ENCODE measurements at regions not wholly inside any gene's neighbourhood (a gene's known extent, or its start where the extent isn't known, plus 50 kb on each side); places are given as distances from the start of the nearest gene placed in this dataset.

DNA sequence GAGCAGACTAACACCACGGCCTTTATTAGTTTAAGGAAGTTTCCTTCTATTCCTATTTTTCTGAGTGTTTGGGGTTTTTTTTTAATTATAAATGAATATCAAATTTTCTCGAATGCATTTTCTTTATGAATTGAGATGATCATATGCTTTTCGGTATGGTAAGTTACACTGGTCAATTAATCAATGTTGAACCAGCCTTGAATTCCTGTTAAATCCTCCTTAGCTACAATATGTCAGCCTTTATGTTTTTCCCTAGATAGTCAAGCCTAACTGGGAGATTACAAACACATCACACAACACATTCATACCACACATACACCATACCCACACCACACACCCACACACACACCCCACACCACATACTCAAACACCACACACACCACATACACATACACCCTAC lies 247.6 kb downstream of the BRD1 start:
- no peak for DNase-seq

GRCh38 chr22:49577168-49578060 lies 250.3 kb downstream of the BRD1 start:
- no peak for DNase-seq

- no peak for DNase-seq
These were observed 251.2 kb downstream of the BRD1 start for GRCh38 chr22:49576241-49577141.

GRCh38 chr22:49575703-49576081 lies 252.0 kb downstream of the BRD1 start:
- DNase-seq = no peak

GRCh38 chr22:49574881-49575702 lies 252.6 kb downstream of the BRD1 start:
- DNase-seq = no peak

GRCh38 chr22:49574205-49574880 lies 253.3 kb downstream of the BRD1 start:
- DNase-seq = no peak

DNA sequence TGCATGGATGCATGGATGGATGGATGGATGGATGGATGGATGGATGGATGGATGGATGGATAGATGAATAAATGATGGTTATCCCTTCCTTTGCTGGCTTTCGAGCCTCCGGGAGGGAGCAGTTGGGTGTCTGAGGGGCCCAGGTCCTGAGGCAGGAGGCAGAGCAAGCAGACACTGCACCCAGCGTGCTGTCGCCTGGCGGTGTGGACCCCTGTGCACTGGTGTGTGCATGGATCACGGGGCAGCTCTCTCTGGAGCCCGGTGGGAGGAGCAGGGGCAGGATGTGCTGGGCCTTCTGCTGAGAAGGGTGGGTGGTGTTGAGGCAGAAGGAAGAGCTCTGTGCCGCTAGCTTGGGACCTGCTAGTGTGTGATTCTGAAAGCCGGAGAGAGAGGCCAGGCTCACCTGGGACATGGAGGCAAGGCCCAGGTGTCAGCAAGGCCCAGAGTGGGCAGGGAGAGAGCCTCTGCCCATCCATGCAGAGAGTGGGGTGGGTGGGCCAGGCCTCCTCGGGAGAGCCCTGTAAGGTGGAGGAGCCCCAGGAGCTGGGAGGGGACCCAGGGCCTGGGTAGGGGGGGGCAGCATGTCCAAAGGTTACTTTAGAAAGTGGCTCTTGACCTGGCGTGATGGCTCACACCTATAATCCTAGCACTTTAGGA lies 254.4 kb downstream of the BRD1 start:
- DNase-seq = no peak

GRCh38 chr22:49571326-49571725 lies 256.3 kb downstream of the BRD1 start:
- no peak for DNase-seq

DNA sequence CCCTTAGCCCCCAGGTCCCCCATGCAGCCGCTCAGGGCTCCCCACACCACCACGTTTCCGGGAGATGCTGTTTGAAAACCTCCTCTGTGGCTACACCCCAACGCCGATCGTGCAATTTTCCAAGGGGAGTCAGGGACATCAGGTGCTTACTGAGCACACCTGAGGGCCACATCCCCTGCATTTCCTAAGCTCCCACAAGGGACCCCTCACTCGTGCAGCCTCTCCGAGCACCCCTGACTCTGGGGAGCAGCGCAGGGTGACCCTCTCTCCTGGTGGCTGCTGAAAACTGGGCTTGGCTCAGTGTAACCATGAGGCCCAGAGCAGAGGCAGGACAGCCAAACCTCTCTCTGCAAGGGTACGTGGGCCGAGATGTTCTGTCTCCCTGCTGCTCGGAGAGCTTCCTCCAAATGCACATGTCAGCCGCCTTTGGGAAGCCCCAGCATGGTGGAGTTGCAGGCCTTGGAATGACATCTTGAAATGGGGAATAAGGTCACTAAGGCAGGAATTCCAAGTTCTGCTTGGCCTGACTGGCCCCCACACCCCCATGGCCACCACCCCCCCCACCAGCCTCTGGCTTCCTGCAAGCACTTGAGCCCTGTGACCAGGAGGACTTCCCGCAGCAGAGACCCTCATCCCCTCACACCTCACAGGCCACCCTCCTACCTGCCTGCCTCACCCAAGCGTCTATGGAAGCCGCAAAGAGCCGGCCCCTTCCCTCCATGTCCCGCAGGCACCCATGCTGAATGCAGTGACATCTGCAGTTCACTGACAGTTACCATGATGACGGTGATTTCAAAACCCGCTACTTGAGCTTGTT lies 257.4 kb downstream of the BRD1 start:
- DNase-seq = no peak

DNA sequence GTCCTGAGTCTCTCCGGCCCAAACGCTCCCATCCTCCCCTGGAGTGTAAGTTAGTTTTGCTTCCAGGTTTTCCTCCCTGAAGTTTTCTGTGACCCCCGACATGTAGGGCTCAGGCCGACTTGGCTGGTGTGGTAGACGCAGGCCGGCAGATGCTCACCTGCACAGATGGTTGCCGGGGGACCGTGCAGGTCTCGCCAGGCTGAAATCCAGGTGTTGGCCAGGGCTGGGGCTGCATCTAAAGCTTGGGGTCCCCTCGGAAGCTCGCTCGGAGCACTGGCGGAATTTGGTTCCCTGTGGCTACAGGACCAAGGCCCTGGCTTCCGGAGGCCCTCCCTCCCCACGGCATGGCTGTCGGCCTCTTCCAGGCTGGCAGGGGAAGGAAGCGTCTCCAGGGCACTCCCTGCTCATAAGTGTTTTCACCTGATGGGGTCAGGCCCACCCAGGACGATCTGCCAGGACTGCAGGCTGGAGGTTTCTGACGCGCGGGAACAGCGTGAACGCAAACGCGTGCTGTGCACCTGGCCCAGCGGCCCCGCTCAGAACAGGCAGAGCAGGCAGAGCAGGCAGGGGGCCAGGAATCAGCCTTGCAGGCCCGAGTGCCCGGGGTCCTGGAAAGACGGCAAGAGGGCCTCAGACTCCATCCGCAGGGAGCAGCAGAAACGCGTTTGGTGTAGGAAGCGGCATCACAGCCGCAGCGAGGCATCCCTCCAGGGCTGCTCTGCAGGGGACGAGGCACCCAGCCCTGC lies 258.2 kb downstream of the BRD1 start:
- no peak for DNase-seq

GRCh38 chr22:49568751-49569285 lies 258.9 kb downstream of the BRD1 start:
- no peak for DNase-seq

DNA sequence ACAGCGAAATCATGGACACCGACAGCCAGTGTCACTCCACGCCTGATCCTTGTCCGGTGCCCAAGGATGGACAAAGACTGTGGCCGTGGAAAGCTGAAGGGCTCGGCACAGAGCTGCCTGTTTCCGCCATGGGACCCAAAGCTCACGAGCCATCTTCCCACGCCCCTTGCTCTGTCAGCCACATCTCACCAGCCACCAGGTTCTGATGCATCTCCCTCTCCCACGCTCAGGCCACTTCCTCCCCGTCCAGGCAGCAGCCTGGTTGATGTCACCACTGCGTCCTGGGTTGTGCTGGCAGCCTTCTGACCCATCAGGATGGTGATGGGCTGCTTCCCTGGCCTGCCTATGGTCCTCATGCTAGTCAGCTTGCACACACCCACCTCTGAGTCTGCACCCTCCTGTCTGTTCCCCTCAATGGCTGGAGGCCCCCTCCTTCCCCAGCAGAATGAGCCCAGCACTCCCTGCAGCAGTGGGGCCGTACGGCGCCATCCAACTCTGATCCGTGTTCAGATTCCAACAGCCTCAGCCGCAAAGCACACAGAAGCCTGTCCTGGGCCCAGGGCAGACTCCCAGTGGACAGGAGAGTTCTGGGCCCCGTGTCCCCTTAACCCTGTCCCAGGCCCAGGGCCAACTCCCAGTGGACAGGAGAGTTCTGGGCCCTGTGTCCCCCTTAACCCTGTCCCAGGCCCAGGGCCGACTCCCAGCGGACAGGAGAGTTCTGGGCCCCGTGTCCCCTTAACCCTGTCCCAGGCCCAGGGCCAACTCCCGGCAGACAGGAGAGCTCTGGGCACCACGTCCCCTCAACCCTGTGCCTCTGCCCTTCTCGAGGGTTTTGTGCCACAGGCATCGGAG lies 259.5 kb downstream of the BRD1 start:
- DNase-seq = no peak

GRCh38 chr22:49566693-49567092 lies 261.0 kb downstream of the BRD1 start:
- DNase-seq = no peak

- no peak for DNase-seq
These were observed 261.5 kb downstream of the BRD1 start for GRCh38 chr22:49566141-49566541.

- DNase-seq = no peak
These were observed 262.2 kb downstream of the BRD1 start for GRCh38 chr22:49565516-49565855.

GRCh38 chr22:49564666-49565515 lies 262.8 kb downstream of the BRD1 start:
- no peak for DNase-seq

DNA sequence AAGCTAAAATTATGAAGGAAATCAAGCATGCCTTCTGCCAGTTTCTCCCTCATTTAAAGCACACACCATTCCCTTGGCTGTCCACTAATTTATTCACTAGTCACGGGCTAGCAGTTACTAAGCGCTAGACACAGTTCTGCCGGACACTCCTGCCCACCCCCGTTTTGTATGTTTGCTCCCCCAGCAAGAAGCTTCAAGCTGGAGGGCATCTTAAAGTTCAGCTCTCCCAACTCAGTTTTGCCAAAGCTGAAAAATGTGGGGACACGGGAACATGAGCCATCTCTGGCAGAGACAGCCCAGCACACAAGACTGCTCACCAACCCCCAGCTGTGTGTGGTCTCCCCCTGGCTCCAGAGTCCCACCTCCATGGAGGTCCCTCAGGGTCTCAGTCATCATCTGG lies 263.6 kb downstream of the BRD1 start:
- DNase-seq = no peak

DNA sequence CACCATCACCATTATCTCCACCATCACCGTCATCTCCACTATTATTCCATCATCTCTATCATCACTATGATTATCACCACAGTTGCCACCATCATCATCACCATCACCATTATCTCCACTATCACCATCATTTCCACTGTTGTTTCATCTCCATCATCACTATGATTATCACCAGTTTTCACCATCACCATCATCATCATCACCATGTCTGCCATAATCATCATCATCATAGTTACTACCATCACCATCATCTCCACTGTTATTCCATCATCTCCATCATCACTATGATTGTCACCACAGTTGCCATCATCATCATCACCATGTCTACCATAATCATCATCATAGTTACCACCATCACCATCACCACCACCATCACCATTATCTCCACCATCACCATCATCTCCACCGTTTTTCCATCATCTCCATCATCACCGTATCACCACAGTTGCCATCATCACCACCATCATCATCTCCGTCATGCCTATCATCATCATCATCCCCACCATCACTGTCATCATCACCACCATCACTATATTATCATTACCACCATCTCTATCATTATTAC lies 264.9 kb downstream of the BRD1 start:
- DNase-seq = no peak
